ENCODE measurements at regions not wholly inside any gene's neighbourhood (a gene's known extent, or its start where the extent isn't known, plus 50 kb on each side); places are given as distances from the start of the nearest gene placed in this dataset.

GRCh38 chr1:104617474-104617873 lies 867.8 kb downstream of the AMY1C start:
- Histone ChIP-seq H3K9ac (ENCODE audit: low read length) (no peak overlapping the region), H2BK12ac (ENCODE audit: low read length) (no peak overlapping the region), H3K4me2 (ENCODE audit: low read length) (no peak overlapping the region), H3K27ac (ENCODE audit: low read depth, low read length) (no peak overlapping the region), H3K18ac (ENCODE audit: low read length) (no peak overlapping the region), H3K4me3 (ENCODE audit: low read depth, low read length) (no peak overlapping the region), H3K4me1 (ENCODE audit: control insufficient read depth in 1 of 2, insufficient read depth in 2 of 2, low read length in 2 of 2) (no peaks in the 10 kb centered on the region), H3K36me3 (ENCODE audit: control insufficient read depth in 1 of 2, insufficient read depth in 2 of 2, low read length in 2 of 2) (no peaks in the 10 kb centered on the region), H2BK120ac (ENCODE audit: insufficient read depth, low read length, poor library complexity) (no peak overlapping the region), H4K12ac (ENCODE audit: low read depth, low read length) (no peak overlapping the region), H2AK5ac (ENCODE audit: low read length) (no peak overlapping the region), H4K91ac (ENCODE audit: low read depth, low read length) (no peak overlapping the region), H3K27me3 (ENCODE audit: insufficient read depth, low read length) (no peaks in the 10 kb centered on the region), H2BK5ac (ENCODE audit: low read depth, low read length, poor library complexity) (no peak overlapping the region), H3K14ac (ENCODE audit: low read length) (no peak overlapping the region), H3K23ac (ENCODE audit: low read length) (no peak overlapping the region), H3K9me3 (ENCODE audit: insufficient read depth, low read depth, low read length) (peaks cover 3% of the 10 kb centered on the region), H3K79me2 (ENCODE audit: control insufficient read depth, insufficient read depth, low read length, poor library complexity) (no peaks in the 10 kb centered on the region), H2AFZ (ENCODE audit: insufficient read depth, low read length, poor library complexity) (no peak overlapping the region), H3K79me1 (ENCODE audit: low read length) (no peaks in the 10 kb centered on the region), H4K8ac (ENCODE audit: low read depth, low read length) (no peak overlapping the region), H3K4ac (ENCODE audit: low read depth, low read length) (no peak overlapping the region)
- DNase-seq, result no peak
- WGBS (ENCODE audit: extremely low coverage, insufficient coverage, insufficient read length), result no CpG with 5 or more reads among the region's 5 CpGs

- H3K36me3 ChIP-seq (ENCODE audit: control insufficient read depth in 1 of 2, insufficient read depth in 2 of 2, low read length in 2 of 2), result no peaks in the 10 kb centered on the region
- H4K91ac ChIP-seq (ENCODE audit: low read depth, low read length), result no peak overlapping the region
- H2BK12ac ChIP-seq (ENCODE audit: low read length), result no peak overlapping the region
- no peak overlapping the region for H3K23ac ChIP-seq (ENCODE audit: low read length)
- H3K27ac ChIP-seq (ENCODE audit: low read depth, low read length), result no peak overlapping the region
- H3K4me3 ChIP-seq (ENCODE audit: low read depth, low read length), result no peak overlapping the region
- peaks cover 3% of the 10 kb centered on the region for H3K9me3 ChIP-seq (ENCODE audit: insufficient read depth, low read depth, low read length)
- H2AK5ac ChIP-seq (ENCODE audit: low read length), result no peak overlapping the region
- no peak overlapping the region for H2AFZ ChIP-seq (ENCODE audit: insufficient read depth, low read length, poor library complexity)
- no peaks in the 10 kb centered on the region for H3K79me1 ChIP-seq (ENCODE audit: low read length)
- H3K18ac ChIP-seq (ENCODE audit: low read length), result no peak overlapping the region
- H3K79me2 ChIP-seq (ENCODE audit: control insufficient read depth, insufficient read depth, low read length, poor library complexity), result no peaks in the 10 kb centered on the region
- H3K4me2 ChIP-seq (ENCODE audit: low read length), result no peak overlapping the region
- no peak overlapping the region for H2BK5ac ChIP-seq (ENCODE audit: low read depth, low read length, poor library complexity)
- no peaks in the 10 kb centered on the region for H3K4me1 ChIP-seq (ENCODE audit: control insufficient read depth in 1 of 2, insufficient read depth in 2 of 2, low read length in 2 of 2)
- DNase-seq, result no peak
- no peaks in the 10 kb centered on the region for H3K27me3 ChIP-seq (ENCODE audit: insufficient read depth, low read length)
- no CpG with 5 or more reads among the region's 2 CpGs for WGBS (ENCODE audit: extremely low coverage, insufficient coverage, insufficient read length)
- no peak overlapping the region for H4K8ac ChIP-seq (ENCODE audit: low read depth, low read length)
- no peak overlapping the region for H3K9ac ChIP-seq (ENCODE audit: low read length)
- H4K12ac ChIP-seq (ENCODE audit: low read depth, low read length), result no peak overlapping the region
- no peak overlapping the region for H3K14ac ChIP-seq (ENCODE audit: low read length)
- no peak overlapping the region for H3K4ac ChIP-seq (ENCODE audit: low read depth, low read length)
- H2BK120ac ChIP-seq (ENCODE audit: insufficient read depth, low read length, poor library complexity), result no peak overlapping the region
Observed at GRCh38 chr1:104621221-104621620, 871.5 kb downstream of the AMY1C start.

- WGBS (ENCODE audit: extremely low coverage, insufficient coverage, insufficient read length), result no CpG with 5 or more reads among the region's 1 CpG
- H2BK120ac ChIP-seq (ENCODE audit: insufficient read depth, low read length, poor library complexity), result no peak overlapping the region
- no peak overlapping the region for H2BK5ac ChIP-seq (ENCODE audit: low read depth, low read length, poor library complexity)
- no peak overlapping the region for H4K12ac ChIP-seq (ENCODE audit: low read depth, low read length)
- no peaks in the 10 kb centered on the region for H3K9me3 ChIP-seq (ENCODE audit: insufficient read depth, low read depth, low read length)
- no peak overlapping the region for H3K18ac ChIP-seq (ENCODE audit: low read length)
- H3K27me3 ChIP-seq (ENCODE audit: insufficient read depth, low read length), result no peaks in the 10 kb centered on the region
- H3K9ac ChIP-seq (ENCODE audit: low read length), result no peak overlapping the region
- H4K8ac ChIP-seq (ENCODE audit: low read depth, low read length), result no peak overlapping the region
- H2AK5ac ChIP-seq (ENCODE audit: low read length), result no peak overlapping the region
- H3K79me1 ChIP-seq (ENCODE audit: low read length), result no peaks in the 10 kb centered on the region
- H3K27ac ChIP-seq (ENCODE audit: low read depth, low read length), result no peak overlapping the region
- no peak overlapping the region for H2AFZ ChIP-seq (ENCODE audit: insufficient read depth, low read length, poor library complexity)
- no peak overlapping the region for H3K4me2 ChIP-seq (ENCODE audit: low read length)
- no peak overlapping the region for H4K91ac ChIP-seq (ENCODE audit: low read depth, low read length)
- no peak overlapping the region for H2BK12ac ChIP-seq (ENCODE audit: low read length)
- no peak for DNase-seq
- H3K4me1 ChIP-seq (ENCODE audit: control insufficient read depth in 1 of 2, insufficient read depth in 2 of 2, low read length in 2 of 2), result no peaks in the 10 kb centered on the region
- H3K14ac ChIP-seq (ENCODE audit: low read length), result no peak overlapping the region
- H3K36me3 ChIP-seq (ENCODE audit: control insufficient read depth in 1 of 2, insufficient read depth in 2 of 2, low read length in 2 of 2), result no peaks in the 10 kb centered on the region
- H3K79me2 ChIP-seq (ENCODE audit: control insufficient read depth, insufficient read depth, low read length, poor library complexity), result no peaks in the 10 kb centered on the region
- H3K4me3 ChIP-seq (ENCODE audit: low read depth, low read length), result no peak overlapping the region
- no peak overlapping the region for H3K23ac ChIP-seq (ENCODE audit: low read length)
- no peak overlapping the region for H3K4ac ChIP-seq (ENCODE audit: low read depth, low read length)
Observed at GRCh38 chr1:104624538-104624937, 874.8 kb downstream of the AMY1C start.

- Histone ChIP-seq H3K79me1 (ENCODE audit: low read length) (no peaks in the 10 kb centered on the region), H3K18ac (ENCODE audit: low read length) (no peak overlapping the region), H3K4me1 (ENCODE audit: control insufficient read depth in 1 of 2, insufficient read depth in 2 of 2, low read length in 2 of 2) (no peaks in the 10 kb centered on the region), H2AFZ (ENCODE audit: insufficient read depth, low read length, poor library complexity) (no peak overlapping the region), H3K27me3 (ENCODE audit: insufficient read depth, low read length) (no peaks in the 10 kb centered on the region), H3K4me2 (ENCODE audit: low read length) (no peak overlapping the region), H4K12ac (ENCODE audit: low read depth, low read length) (no peak overlapping the region), H3K4ac (ENCODE audit: low read depth, low read length) (no peak overlapping the region), H3K4me3 (ENCODE audit: low read depth, low read length) (no peak overlapping the region), H2BK120ac (ENCODE audit: insufficient read depth, low read length, poor library complexity) (no peak overlapping the region), H3K23ac (ENCODE audit: low read length) (no peak overlapping the region), H3K14ac (ENCODE audit: low read length) (no peak overlapping the region), H2AK5ac (ENCODE audit: low read length) (no peak overlapping the region), H3K27ac (ENCODE audit: low read depth, low read length) (no peak overlapping the region), H4K91ac (ENCODE audit: low read depth, low read length) (no peak overlapping the region), H2BK5ac (ENCODE audit: low read depth, low read length, poor library complexity) (no peak overlapping the region), H2BK12ac (ENCODE audit: low read length) (no peak overlapping the region), H3K79me2 (ENCODE audit: control insufficient read depth, insufficient read depth, low read length, poor library complexity) (no peaks in the 10 kb centered on the region), H3K9ac (ENCODE audit: low read length) (no peak overlapping the region), H3K9me3 (ENCODE audit: insufficient read depth, low read depth, low read length) (no peaks in the 10 kb centered on the region), H4K8ac (ENCODE audit: low read depth, low read length) (no peak overlapping the region), H3K36me3 (ENCODE audit: control insufficient read depth in 1 of 2, insufficient read depth in 2 of 2, low read length in 2 of 2) (no peaks in the 10 kb centered on the region)
- no peak for DNase-seq
- WGBS (ENCODE audit: extremely low coverage, insufficient coverage, insufficient read length), result no CpG with 5 or more reads among the region's 1 CpG
Observed at GRCh38 chr1:104629589-104629988, 879.9 kb downstream of the AMY1C start.

Measured in trophoblast cell (in vitro differentiated cells and primary cell).